ENCODE measurements at regions not wholly inside any gene's neighbourhood (a gene's known extent, or its start where the extent isn't known, plus 50 kb on each side); places are given as distances from the start of the nearest gene placed in this dataset.

DNA sequence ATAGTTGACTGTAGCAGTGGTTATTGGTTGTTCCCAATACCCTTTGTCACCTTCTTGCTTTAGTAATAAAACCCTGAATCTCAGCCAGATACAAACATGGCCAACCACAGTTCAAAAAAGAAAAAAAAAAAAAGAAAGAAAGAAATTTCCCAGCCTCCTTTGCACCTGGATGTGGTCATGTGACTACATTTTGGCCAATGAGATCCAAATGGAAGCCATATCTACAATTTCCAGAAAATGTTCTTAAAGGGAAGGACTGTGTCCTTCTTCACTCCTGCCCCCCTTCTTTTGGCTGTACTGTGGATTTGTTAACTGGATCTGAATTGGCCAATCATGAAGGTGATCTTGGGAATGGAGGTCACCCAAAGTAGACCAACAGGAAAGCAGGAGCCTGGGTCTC, 141.9 kb downstream of the SOX9 start:
- H3K9me2 ChIP-seq (replicated peaks; ENCODE audit: low read length) = no peaks in the 10 kb centered on the region
- CTCF ChIA-PET = no interaction called here
- H3K4me1 ChIP-seq (ENCODE audit: insufficient read depth, low read length) = no peaks in the 10 kb centered on the region; the same call in 1 of the 2 replicates
- no peak for DNase-seq
- no peak overlapping the region for H3K4me2 ChIP-seq (ENCODE audit: low read length)
- intact Hi-C loops (cut with micrococcal nuclease) = no loop called here
- H3K27ac ChIP-seq (ENCODE audit: low read length) = no peak overlapping the region
- H4K20me1 ChIP-seq (ENCODE audit: low read length) = no peaks in the 10 kb centered on the region
- POLR2A ChIA-PET (ENCODE audit: unreplicated experiment) = no interaction called here
- no TSS peak for BruUV-seq (replicated peaks)
- ATAC-seq = no peak
- no peak overlapping the region for H2AFZ ChIP-seq (ENCODE audit: low read length)
- H3K9ac ChIP-seq (ENCODE audit: low read length) = no peak overlapping the region
- H3K36me3 ChIP-seq (ENCODE audit: low read depth, low read length) = no peaks in the 10 kb centered on the region
- no peak for TF ChIP-seq EZH2phosphoT487 (IDR thresholded peaks at IDR 0.05; ENCODE audit: borderline replicate concordance, low read length)
- TF ChIP-seq EZH2 (IDR thresholded peaks at IDR 0.05; ENCODE audit: low read length, unreplicated experiment) = no peak
- TF ChIP-seq, protein P1, sequence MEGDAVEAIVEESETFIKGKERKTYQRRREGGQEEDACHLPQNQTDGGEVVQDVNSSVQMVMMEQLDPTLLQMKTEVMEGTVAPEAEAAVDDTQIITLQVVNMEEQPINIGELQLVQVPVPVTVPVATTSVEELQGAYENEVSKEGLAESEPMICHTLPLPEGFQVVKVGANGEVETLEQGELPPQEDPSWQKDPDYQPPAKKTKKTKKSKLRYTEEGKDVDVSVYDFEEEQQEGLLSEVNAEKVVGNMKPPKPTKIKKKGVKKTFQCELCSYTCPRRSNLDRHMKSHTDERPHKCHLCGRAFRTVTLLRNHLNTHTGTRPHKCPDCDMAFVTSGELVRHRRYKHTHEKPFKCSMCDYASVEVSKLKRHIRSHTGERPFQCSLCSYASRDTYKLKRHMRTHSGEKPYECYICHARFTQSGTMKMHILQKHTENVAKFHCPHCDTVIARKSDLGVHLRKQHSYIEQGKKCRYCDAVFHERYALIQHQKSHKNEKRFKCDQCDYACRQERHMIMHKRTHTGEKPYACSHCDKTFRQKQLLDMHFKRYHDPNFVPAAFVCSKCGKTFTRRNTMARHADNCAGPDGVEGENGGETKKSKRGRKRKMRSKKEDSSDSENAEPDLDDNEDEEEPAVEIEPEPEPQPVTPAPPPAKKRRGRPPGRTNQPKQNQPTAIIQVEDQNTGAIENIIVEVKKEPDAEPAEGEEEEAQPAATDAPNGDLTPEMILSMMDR (conservative IDR thresholded peaks at IDR 0.05; ENCODE audit: low read depth, low read length) = no peak
- no peak overlapping the region for H3K4me3 ChIP-seq (ENCODE audit: low read length)
- no peaks in the 10 kb centered on the region for H3K79me2 ChIP-seq (ENCODE audit: low read length)
- H3K9me3 ChIP-seq (ENCODE audit: low read length) = no peaks in the 10 kb centered on the region
- H3K27me3 ChIP-seq (ENCODE audit: low read length) = no peaks in the 10 kb centered on the region
- no peaks in the 10 kb centered on the region for H3F3A ChIP-seq (ENCODE audit: low read length, unreplicated experiment)

DNA sequence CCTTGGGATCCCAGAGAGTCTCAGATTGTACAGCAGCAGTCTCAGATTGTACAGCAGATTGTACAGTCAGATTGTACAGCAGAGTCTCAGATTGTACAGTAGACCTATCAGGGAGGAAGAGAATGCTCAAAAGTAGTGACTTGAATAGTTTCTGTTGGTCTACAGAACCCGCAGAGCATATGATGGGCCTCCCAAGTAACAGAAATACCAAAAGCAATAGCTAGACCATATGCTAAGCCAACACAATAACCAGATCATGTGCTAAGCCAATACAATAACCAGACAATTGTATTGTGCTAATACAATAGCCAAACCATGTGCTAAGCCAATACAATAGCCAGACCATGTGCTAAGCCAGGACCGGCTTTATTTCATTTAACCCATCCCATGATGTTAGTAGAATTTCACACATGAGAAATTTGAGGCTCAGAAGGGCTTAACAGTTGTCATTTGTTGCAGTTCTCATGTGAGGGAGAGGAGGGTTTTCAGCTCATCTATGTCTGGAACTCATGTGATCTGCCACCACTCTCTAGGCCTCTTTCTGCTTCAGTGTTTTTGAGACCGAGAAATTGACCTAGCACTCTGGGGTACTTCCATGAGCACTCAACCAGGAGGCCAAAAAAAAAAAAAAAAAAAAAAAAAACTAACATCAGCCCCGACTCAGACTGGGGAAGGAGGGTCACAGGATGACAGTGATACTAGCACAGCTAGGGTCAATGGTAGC, 144.0 kb downstream of the SOX9 start:
- POLR2A ChIA-PET (ENCODE audit: unreplicated experiment) = no interaction called here

More for the DNA sequence above, 144.0 kb downstream of the SOX9 start:
- H2AFZ ChIP-seq (ENCODE audit: low read length) = no peak overlapping the region
- peaks cover 3% of the 10 kb centered on the region; the same call in 1 of the 2 replicates for H3K4me1 ChIP-seq (ENCODE audit: insufficient read depth, low read length)
- no TSS peak for BruUV-seq (replicated peaks)
- no peak overlapping the region for H3K9ac ChIP-seq (ENCODE audit: low read length)
- H3K9me2 ChIP-seq (replicated peaks; ENCODE audit: low read length) = no peaks in the 10 kb centered on the region
- intact Hi-C loops (cut with micrococcal nuclease) = no loop called here
- no peaks in the 10 kb centered on the region for H4K20me1 ChIP-seq (ENCODE audit: low read length)
- no peaks in the 10 kb centered on the region for H3K27me3 ChIP-seq (ENCODE audit: low read length)
- H3K9me3 ChIP-seq (ENCODE audit: low read length) = no peaks in the 10 kb centered on the region
- CTCF ChIA-PET = no interaction called here
- H3K27ac ChIP-seq (ENCODE audit: low read length) = no peak overlapping the region
- no peaks in the 10 kb centered on the region for H3F3A ChIP-seq (ENCODE audit: low read length, unreplicated experiment)
- no peak overlapping the region for H3K4me2 ChIP-seq (ENCODE audit: low read length)
- ATAC-seq = no peak
- no peak for DNase-seq
- no peaks in the 10 kb centered on the region for H3K79me2 ChIP-seq (ENCODE audit: low read length)
- TF ChIP-seq EZH2 (IDR thresholded peaks at IDR 0.05; ENCODE audit: low read length, unreplicated experiment) = no peak
- TF ChIP-seq, protein P1 (conservative IDR thresholded peaks at IDR 0.05; ENCODE audit: low read depth, low read length) = no peak
- no peak for TF ChIP-seq EZH2phosphoT487 (IDR thresholded peaks at IDR 0.05; ENCODE audit: borderline replicate concordance, low read length)
- H3K4me3 ChIP-seq (ENCODE audit: low read length) = no peak overlapping the region
- no peaks in the 10 kb centered on the region for H3K36me3 ChIP-seq (ENCODE audit: low read depth, low read length)

Measured in PC-3 (cell line).